Upper lobe of left lung (tissue), 4 donors: ENCODE measurements at regions not wholly inside any gene's neighbourhood (a gene's known extent, or its start where the extent isn't known, plus 50 kb on each side); places are given as distances from the start of the nearest gene placed in this dataset.

ENCODE experiments used
- POLR2A ChIP-seq, 4 donors: fragments of 450-650 bp; IDR thresholded peaks; one replicate each; pipeline ENCODE4 v1.5.1; 2016 to 2017; ENCODE audit warnings: antibody characterized with exemption in 4 of 4, mild to moderate bottlenecking in 2 of 4
- POLR2AphosphoS5 ChIP-seq, 2 donors: sonication (generic); formaldehyde crosslinking; IDR thresholded peaks; one replicate each; pipeline ENCODE4 v1.5.1; 2017; ENCODE audit warnings: antibody characterized with exemption in 2 of 2
- TF ChIP-seq, protein P1 (sequence below), 6 experiments: fragments of 450-650 bp in 4 of 6; fragments of 200-600 bp in 2 of 6; sonication (generic) in 2 of 6; IDR thresholded peaks; one replicate each; pipeline ENCODE4 v1.5.1; 2016 to 2019; ENCODE audit warnings: antibody characterized with exemption in 6 of 6

- no peak for TF ChIP-seq POLR2A (IDR thresholded peaks at IDR 0.05)
- TF ChIP-seq, protein P1, sequence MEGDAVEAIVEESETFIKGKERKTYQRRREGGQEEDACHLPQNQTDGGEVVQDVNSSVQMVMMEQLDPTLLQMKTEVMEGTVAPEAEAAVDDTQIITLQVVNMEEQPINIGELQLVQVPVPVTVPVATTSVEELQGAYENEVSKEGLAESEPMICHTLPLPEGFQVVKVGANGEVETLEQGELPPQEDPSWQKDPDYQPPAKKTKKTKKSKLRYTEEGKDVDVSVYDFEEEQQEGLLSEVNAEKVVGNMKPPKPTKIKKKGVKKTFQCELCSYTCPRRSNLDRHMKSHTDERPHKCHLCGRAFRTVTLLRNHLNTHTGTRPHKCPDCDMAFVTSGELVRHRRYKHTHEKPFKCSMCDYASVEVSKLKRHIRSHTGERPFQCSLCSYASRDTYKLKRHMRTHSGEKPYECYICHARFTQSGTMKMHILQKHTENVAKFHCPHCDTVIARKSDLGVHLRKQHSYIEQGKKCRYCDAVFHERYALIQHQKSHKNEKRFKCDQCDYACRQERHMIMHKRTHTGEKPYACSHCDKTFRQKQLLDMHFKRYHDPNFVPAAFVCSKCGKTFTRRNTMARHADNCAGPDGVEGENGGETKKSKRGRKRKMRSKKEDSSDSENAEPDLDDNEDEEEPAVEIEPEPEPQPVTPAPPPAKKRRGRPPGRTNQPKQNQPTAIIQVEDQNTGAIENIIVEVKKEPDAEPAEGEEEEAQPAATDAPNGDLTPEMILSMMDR (IDR thresholded peaks at IDR 0.05): no peak
- TF ChIP-seq POLR2AphosphoS5 (IDR thresholded peaks at IDR 0.05): no peak
These were observed 148.5 kb downstream of the NAA11 start for GRCh38 chr4:79177388-79177787.
